ENCODE measurements at regions not wholly inside any gene's neighbourhood (a gene's known extent, or its start where the extent isn't known, plus 50 kb on each side); places are given as distances from the start of the nearest gene placed in this dataset.

GRCh38 chr12:103097496-103097895, 140.0 kb downstream of the ASCL1 start:
- DNase-seq (ENCODE audit: low spot score), result no peak

GRCh38 chr12:103100257-103100831, 142.9 kb downstream of the ASCL1 start:
- no peak for DNase-seq (ENCODE audit: low spot score)

GRCh38 chr12:103102225-103102744, 144.8 kb downstream of the ASCL1 start:
- no peak for DNase-seq (ENCODE audit: low spot score)

DNA sequence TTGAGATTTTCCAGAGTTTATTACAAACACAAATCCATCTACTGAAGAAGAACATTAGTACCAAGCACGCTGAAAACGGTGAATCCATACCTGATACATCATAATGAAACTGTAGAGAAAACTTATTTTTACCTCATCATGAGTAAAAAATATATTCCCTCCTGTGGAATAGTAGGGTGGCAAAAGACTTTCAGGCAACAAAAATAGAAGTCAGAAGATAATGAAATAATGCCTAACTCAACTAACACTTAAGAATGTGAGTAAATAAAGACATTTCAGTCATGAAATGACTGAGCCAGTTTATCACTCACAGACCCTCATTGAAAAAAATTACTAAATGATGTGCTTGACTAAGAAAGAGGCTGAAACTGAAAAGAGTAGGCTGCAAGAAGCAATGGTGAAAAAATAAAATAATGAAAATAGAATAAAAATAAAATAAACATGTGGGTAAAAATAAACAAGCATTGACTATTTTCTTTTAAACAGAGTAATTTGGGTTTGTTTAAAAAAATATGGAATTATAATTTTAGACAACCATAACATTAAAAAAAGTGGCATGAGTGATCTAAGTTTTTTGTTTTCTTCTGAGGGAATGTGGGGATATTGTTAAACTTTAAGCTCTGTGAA, 148.6 kb downstream of the ASCL1 start:
- DNase-seq (ENCODE audit: low spot score), result no peak

- DNase-seq (ENCODE audit: low spot score), result no peak
Observed at GRCh38 chr12:103109861-103110260, 152.4 kb downstream of the ASCL1 start.

DNA sequence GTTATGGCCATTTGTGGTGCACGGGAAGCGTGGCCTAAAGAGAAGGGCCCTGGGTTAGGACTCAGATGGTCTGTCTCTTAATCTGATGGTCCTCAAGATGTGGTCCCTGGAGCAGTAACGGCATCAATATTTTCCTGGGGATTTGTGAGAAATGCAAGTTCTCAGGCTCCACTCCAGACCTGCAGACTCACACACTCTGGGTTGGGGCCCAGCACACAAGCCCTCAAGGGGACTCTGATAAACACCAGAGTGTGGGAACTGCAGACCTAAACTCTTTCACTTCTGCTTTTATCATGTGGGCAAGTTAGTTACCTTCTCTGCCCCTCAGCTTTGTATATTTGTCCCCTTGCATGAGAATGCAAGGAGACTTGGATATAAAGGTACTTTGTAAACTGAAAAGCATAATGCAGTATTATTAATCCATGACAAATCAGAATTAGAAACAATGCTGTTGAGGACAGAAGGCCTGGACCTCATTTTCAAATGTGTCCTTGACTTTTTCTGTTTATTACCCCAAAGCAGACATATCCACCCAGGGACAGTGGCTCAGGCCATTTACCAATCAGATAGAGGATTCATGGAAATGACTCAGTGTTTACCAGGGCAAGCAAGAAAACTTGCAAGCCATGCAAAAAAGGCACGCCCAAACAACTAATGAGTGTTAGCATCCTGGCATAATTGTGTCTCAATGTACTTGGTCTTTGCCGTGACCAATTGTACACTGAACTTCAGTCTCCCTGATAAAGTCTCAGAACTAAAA, 157.0 kb downstream of the ASCL1 start:
- no peak for DNase-seq (ENCODE audit: low spot score)

DNA sequence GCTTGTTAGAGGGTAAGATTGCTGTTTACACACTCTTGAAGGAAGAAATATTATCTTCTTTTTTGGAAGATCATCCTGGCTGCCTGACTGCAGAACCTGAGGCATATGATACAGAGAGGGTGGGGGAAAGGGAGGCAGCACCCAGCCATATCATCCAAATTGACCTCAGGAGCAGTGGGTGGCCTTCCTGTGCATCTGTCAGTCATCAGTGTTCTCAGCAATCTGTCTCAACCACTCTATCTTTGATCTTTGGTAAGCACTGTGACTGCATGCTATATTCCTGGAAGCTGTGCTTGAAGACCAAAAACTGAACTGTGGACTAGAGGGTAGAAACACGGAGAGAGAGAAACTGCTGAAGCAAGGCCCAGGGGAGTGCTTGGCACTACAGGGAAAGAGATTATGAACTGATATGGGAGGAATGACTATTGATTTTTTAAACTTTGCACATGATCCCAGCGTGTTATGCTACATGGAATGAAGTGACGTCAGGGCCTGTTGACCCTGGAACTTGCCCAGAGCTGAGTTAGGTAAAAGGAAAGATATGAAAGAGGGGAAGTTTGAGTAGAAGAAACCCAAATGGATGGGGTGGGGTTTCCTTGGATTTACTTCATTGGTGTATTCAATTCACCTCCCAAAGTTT, 171.5 kb downstream of the ASCL1 start:
- DNase-seq (ENCODE audit: low spot score), result no peak

DNA sequence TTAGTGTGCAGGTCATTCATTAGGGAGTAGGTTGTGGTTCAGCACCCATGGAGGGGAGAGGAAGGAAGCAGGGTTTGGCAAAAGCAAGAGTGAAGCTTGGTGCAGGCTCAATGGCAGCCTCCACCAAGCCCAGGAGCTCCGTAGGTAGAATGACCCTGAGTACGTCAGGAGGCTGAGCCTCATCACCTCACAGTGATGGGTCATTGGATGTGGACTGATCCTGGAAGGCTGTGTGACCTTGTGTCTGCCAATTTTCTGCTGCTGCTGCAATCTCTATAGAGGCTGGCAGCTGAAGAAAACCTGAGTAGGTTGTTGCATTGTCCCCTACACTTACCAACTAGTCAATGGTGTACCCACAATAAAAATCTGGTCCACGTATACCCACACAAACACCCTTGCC, 173.1 kb downstream of the ASCL1 start:
- DNase-seq (ENCODE audit: low spot score), result no peak

- DNase-seq (ENCODE audit: low spot score), result no peak
Observed at GRCh38 chr12:103138538-103138937, 181.1 kb downstream of the ASCL1 start.

- DNase-seq (ENCODE audit: low spot score), result no peak
Observed at GRCh38 chr12:103139876-103140275, 182.4 kb downstream of the ASCL1 start.

- DNase-seq (ENCODE audit: low spot score), result no peak
Observed at GRCh38 chr12:103140286-103140685, 182.8 kb downstream of the ASCL1 start.

DNA sequence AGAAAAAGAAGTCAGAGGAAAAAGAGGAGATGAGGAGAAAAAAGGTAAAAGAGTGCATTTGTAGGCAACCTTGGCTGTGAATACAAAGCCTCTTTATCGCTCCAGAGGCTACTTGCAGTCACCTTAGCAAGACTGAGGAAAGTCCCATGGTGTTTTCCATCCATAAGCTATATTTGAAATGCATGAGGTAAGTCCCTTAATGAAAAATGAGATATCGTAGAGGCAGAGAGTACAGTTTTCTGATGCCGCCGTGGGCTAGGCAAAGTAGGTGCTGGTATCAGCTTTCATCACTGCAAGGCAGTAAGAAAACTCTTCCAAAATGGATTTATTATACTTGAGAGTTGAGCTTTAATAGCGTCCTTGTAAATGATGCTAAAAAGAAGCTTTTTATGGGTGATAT, 186.8 kb downstream of the ASCL1 start:
- no peak for DNase-seq (ENCODE audit: low spot score)

- DNase-seq (ENCODE audit: low spot score), result peak; percentile 4
Observed at GRCh38 chr12:103160622-103161021, 203.1 kb downstream of the ASCL1 start.

DNA sequence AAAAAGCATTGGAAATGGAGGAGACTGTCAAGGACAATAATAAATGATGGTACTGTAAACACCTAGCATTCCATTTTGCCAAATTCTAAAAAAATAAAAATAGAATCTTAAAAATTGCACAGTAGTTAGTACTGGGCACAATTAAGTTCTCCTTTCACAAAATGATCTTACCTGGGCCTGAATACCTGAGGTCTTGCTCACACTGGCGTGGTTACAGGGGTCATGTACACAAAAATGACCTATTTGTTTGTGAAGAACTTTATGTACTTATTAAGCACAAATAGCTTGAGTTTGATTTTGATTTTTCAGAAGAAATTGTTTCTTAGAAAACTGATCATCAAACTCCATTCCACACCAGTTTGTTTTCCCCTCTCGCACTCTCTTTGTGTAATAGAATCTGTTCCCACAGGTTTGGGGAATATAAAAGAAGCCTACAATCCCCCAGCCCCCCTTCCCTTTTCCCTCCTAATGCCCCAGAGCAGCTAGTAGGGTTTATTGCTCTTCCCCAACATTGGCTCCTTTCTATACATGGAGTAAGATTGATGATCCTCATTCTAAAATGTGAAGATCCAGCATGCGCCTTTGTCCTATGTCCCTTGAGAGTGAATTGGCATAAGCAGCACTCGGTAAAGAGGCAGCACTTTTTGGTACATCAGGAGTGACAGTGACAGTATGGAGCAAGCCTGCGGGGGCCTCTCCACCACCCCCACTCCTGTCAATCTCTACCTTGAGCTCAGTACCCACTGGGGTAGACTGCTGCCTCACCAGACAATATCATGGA, 204.3 kb downstream of the ASCL1 start:
- DNase-seq (ENCODE audit: low spot score), result no peak

DNA sequence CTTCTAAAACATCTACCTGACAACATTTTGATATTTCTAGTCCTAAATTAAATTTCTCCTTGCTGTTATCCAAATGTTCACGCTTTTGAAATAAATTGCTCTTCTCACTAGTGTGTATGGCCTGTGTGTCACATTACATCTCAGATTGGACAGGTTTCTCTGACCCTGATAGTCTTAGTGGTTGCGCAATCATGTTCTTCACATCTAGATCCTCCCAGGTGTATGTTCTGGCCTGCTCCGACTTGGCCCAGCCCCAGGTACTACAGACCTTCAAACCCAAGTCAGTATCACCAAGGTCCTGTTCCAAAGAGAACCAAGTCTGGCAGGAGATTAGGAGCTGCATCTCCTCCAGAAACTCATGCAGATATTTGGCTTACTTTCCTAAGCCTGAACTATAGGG, 209.5 kb downstream of the ASCL1 start:
- DNase-seq (ENCODE audit: low spot score), result no peak

DNA sequence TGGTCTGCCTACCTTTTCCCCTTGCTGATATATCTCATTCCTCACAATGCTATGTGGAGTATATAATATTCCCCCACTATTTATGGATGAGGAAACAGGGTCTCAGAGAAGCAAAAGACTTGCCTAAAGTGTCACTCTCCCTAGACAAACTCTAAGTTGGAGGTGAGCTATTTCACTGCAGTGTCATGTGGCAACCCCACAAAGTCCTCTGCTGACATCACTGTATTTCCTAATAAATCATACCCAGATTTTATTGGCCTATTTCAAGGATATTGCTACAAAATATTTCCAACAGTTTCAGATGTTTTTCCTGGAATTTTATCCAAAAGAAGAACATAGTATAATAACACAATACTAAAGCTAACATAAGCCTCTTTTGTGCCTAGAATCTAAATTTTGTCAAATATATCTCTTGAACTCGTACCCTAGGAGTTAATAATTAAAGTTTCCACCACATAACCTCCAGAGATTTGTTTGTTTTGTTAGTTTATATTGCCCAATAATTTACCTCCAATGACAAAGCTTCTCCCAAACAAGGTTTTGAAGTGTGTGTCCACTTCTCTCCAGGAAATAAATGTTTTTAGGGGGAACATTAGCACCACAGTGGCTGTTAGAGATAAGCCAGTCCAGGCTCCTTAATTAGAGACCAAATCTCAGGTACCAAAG, 215.1 kb downstream of the ASCL1 start:
- no peak for DNase-seq (ENCODE audit: low spot score)

GRCh38 chr12:103175625-103176024, 218.2 kb downstream of the ASCL1 start:
- DNase-seq (ENCODE audit: low spot score), result no peak

- DNase-seq (ENCODE audit: low spot score), result no peak
Observed at GRCh38 chr12:103177639-103178255, 220.3 kb downstream of the ASCL1 start.

DNA sequence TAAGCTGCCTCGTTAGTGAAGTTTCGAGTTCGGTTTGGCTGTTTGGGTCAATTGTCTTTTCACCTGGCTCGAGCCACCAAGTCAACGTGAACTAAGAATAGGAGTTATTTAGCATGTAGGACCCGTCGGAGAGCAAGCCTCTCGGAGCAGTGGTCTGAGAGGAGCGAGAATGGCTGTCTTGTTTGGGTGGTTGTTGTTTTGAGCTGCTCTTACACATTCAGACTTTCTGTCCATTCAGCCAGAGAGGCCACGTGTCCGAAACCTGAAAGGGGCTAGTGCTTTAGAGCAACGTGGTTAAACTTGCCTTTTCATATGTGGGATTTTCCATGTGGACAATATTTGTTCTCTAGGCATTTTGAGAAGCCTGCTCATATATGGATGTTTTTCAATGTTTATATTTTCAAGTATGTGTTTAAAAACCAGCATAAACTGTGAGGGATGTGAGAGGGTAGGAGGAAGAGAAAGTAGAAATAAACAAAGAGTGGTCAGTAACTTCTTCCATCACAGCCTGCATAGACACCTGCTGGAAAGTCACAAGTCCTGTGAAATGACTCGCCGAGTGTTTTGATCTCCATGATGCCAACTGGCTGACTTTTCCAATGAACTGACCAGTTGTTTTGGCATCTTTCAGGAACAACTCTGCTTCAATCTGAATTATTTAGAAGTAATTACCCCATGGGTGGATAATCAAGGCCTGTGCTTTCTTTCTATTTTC, 221.0 kb downstream of the ASCL1 start:
- no peak for DNase-seq (ENCODE audit: low spot score)
